SK-MEL-5 (cell line): ENCODE measurements at regions not wholly inside any gene's neighbourhood (a gene's known extent, or its start where the extent isn't known, plus 50 kb on each side); places are given as distances from the start of the nearest gene placed in this dataset.

Experiments used
- DNase-seq: peaks from one replicate; pipeline ENCODE4 v3.0.0-alpha.2; 2016; ENCODE audit warnings: low read depth, low spot score
- in situ Hi-C: cut with HindIII; loops from 2 replicates; pipeline ENCODE4 v1.10.0; 2016; ENCODE audit warnings: low sequenced_read_pairs, high pct_unique_total_duplicates, low pct_unique_long_range_greater_than_20kb

DNA sequence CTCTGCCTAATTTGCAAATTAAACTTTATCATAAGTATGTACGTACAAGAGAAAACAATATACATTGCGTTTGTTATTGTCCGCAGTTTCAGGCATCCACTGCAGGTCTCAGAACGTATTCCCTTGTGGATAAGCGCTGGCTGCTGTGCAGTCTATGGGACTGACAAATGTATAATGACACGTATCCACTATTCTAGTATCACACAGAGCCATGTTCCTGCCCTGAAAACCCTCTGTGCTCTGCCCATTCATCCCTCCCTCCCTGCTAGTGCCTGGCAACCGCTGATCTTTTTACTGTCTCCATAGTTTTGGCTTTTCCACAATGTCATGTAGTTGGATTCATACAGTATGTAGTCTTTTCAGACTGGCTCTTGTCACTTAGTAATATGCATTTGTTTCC lies 179.4 kb downstream of the MAF start:
- DNase-seq: no peak
- in situ Hi-C loops: no loop called here

DNA sequence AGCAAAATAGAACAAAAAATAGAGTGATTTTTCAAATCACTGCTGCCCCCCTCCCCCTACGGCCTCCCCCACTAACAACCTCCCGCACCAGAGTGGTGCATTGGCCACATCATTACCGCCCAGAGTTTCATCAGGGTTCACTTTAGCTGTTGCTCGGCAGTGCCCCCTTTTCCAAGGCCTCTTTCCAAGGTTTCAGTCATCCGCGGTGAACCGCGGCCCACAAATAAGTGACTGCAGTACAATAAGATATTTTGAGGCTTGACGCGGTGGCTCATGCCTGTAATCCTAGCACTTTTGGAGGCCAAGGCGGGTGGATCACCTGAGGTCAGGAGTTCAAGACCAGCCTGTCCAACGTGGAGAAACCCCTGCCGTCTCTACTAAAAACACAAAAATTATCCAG lies 180.0 kb downstream of the MAF start:
- DNase-seq: no peak
- in situ Hi-C loops: no loop called here

DNA sequence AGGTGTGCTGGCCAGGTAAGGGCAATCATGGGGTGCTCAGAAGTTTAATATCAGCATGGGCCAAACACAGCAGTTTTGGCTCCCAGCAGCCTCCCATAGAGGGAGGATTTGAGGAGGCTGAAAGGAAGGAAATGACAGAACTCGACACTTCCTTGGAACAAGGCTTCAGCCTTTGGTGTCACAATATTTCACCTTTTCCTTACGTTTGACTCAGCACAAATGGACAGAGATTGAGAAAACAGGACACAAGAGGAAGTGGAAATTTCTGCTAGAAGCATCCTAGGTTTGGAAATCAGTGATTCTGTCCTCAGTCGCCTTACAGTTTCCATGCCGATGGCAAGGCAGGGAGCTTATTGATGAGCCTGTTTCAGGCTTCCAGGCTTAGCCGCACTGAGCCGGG lies 181.4 kb downstream of the MAF start:
- no peak for DNase-seq
- in situ Hi-C loops: no loop called here

DNA sequence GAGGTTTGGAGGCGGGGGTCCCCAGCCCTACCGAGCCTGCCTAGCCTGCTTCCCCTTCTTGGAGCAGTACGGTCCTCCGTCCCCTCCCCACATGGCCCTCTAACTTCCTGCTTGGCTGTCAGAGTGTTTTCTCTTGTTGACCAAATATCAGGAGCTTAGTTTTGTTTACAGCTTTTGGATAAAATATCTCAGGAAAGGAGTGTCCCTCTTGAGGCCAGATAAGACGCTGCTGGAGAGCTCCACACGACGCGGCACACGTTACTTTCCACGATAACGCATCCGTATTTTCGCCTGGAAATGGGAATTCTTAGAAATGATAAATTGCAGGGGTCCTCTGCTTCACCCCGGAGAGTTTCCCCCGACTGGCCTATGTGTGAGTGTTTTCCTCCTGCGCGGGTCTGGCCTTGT lies 182.9 kb downstream of the MAF start:
- in situ Hi-C loops: no loop called here
- DNase-seq: no peak

DNA sequence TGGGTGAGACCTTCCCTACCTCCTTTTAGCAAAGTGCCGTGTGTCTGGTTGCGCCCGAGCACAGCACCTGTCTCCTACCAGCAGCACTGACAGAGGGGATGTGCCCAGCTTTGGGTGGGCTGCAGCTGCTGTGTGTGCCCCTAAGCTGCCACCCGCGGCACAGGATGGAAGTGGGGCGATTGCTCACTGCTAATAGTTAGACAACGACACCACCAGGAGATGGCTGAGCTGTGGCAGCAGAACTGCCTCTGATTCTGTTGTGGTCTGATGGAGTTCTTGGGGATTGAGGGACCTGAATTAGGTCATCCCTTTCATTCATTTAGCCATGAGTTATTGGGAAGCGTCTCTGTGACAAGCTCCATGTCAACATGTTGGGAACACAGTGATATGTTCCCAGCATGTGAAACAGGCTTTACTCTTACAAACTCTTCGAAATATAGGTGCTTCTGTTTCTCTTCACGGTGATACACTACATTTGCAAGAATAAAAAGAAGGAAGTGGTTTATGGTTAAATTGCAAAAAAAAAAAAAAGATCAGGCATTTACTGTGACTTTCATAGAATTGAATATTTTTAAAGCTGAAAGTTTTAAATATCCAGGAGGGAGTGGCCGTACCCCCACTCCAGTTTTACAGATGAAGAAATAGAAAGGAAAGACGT lies 184.4 kb downstream of the MAF start:
- in situ Hi-C loops: no loop called here
- DNase-seq: no peak

DNA sequence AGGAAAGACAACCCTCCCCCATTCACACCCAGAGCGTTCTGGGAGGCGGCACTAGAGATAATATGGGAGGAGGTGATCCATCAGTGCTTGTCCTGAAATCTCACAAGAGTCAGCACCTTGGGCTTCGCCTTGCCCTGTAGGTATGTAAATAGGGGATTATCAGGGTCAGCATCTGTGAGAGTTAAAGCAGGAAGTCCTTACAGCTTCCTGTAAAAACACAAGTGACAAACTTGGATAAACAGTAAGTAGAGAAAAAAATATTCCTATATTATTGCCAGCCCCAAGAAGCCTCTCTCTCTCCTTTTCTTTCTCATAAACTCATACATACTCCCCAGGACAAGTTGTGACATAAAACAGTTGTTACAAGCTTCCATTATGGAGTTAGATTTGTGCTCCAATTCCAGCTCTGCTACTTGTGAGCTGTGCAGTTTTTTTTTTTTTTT lies 187.7 kb downstream of the MAF start:
- DNase-seq: no peak
- in situ Hi-C loops: no loop called here

DNA sequence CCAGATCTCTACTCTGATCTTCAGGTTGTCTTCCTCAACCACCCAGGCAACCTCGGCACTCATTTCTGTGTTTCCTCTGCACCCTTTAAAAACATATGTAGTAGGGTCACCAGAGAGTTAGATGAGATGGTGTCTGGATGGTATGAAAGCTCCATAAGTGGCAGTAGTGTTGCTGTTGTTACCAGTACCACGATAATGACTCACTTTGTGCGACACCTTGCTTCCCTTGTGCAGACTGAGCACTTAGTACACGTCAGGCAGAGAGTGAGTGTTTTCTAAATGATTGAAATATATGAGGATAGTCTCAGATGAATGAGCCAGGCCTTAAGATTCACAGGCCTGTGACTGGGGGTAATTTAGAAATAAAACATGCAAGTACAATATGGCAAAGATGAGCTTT lies 188.7 kb downstream of the MAF start:
- no peak for DNase-seq
- in situ Hi-C loops: no loop called here

DNA sequence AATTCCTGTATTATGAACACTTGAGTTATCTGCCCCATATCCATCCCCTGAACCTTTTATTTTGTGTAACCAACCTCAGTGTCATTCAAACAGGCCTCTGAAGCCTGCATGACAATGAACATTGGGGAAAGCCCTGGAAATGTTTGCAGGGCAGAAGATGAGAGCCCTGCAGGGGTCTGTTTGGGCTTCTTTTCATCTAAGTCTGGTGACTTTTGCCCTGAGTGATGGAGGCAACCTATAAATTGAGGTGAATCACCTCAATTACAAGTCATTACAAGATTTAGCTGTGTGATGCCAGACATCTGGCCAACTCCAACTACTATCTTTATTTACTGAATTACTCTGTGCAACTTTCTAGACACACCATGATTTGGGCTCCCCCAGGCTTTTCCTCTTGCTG lies 189.2 kb downstream of the MAF start:
- in situ Hi-C loops: no loop called here
- DNase-seq: no peak

DNA sequence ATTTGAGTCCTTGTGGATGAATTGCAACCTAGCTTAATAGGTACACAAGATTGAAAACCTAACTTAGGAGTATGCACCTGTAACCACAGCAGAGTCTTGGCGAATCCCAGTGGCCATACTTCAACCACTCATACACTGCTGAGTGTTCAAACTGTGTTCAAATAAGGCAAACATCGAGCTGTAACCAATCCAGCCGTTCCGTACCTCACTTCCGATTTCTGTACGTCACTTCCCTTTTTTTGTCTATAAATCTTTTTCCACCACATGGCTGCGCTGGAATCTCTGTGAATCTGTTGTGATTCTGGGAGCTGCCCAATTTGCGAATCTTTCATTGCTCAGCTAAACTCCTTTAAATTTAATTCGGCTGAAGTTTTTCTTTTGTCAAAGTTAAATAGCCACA lies 190.6 kb downstream of the MAF start:
- in situ Hi-C loops: no loop called here
- DNase-seq: no peak

DNA sequence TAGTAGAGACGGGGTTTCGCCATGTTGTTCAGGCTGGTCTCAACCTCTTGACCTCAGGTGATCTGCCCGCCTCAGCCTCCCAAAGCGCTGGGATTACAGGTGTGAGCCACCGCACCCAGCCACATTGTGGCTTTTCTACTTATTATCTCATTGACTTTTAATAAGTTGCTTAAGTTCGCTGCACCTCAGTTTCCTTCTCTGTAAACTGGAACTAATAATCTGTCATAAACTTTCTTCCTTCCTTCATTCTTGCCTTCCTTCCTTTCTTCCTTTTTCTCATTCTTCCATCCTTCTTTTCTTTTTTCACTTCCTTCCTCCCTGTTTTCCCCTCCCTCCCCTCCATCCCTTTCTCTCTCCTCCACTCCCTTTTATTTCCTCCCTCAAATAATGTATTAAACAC lies 192.2 kb downstream of the MAF start:
- no peak for DNase-seq
- in situ Hi-C loops: no loop called here

DNA sequence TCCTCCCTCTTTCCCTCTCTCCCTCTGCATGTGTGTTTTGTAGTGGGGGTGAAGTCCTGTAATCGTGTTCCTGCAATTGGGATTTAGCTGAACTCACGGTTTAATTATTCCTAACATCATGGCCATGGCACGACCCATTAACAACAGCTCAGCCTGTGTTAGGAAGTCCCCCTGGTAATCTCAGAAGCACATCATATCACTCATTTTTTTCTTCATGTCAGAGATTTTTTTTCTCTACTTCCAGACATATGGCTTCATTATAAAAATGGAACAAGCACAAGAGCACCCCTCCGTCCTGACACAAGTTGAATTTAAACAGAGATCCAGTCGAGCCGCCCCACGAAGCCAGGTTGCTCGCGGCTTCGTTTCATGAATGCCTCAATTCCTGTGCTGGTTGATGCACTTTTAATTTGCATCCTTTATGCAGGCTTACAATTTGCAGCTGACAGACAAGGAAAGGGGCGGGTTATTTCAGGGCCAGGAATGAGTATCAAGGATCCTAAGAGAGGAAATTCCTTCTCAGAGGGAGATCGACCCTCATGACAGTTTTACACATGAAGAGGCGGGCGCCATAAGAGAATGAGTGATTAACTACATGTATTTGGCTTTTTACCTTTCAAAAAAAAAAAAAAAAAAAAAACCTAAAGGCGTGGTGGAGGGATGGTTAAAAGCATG lies 192.9 kb downstream of the MAF start:
- DNase-seq: no peak
- in situ Hi-C loops: no loop called here

DNA sequence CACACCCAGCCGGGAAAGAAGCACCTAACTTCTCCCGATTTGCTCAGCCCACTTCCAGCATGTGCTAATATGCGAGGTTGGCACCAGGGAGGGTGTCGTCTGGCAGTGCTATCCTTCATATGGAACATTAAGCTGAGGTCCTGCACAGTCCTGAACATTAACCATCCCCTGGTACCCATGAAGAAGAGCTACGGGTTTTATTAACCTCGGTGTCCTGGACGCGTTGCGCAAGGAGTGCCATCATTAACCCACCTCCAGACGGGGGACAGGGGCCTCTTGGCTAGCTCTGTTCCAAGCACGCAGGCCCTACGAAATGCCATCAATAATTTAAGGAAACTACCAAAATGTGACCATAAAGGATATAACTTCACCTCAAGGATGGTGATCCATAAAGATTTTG lies 193.5 kb downstream of the MAF start:
- DNase-seq: no peak
- in situ Hi-C loops: no loop called here

DNA sequence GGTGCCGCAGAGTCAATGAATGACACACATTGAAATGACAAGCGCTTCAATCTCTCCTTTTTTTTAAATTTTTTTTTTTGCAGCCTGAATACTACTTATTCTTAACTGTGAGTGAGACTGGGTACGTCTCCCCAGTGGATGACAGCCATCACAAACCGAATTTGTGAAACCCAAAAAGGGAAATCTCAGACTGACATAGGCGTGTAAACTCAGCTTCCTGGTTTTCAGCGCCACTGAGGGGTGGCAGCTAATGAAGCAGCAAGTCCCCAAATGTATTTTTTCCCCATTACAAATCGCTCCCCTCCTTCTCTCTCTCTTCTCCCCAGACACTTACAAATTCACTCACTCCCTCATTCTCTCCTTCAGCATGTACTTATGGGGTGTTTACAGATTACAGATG lies 196.0 kb downstream of the MAF start:
- in situ Hi-C loops: no loop called here
- no peak for DNase-seq

DNA sequence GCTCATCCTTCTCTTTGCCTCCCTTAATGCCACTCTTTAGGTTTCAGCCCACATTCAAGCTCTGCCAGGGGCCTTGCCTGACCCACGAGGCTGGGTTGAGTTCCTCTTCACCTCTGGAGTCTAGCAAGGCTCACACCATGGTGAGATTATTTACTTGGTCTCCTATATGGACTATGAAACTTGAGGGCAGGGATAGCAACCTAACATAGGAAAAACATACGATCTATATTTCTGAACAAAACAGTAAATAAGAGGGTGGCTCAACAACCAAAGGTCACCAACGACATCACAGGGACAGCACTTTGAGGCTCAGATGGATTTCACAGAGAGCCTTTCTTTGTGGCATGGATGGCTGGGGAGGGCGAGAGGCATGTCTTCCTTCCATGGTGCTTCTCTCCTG lies 197.0 kb downstream of the MAF start:
- in situ Hi-C loops: no loop called here
- DNase-seq: no peak

DNA sequence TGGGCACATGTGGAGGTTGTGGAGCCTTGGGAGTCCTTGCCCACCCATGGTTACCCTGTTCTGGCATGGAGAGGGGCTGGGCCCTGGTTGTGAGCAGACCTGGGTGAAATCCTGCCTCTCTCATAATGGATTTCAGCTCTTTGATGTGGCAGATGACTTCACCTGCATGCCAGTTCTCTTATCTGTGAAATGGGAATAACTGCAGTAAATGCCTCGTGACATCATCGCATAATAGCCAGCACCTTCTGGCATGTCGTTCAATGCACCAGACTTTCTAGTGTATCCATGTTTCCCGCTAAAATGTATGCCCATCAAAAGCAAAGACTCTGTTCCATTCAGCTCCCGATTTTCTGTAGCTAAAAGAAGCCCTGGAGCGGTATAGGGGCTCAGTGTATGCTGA lies 197.6 kb downstream of the MAF start:
- DNase-seq: no peak
- in situ Hi-C loops: no loop called here

DNA sequence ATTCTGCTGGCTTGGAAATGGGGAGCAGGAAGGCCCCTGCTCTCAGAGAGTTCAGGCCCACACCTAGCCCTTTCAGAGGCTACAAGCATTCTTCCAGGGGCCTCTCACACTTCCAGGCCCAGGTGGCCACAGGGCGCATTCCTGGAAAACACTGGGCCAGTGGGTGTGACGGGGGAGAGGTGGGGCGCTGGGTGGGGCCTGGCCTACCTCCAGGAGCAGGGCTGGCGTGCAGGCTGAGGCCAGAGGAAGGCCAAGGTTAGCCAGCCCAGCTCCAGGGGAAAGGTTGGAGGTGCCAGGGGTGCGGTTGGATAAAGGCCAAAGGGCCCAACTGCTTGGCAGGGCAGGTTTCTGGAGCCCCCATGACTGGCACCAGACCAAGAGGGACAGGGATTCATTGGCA lies 198.2 kb downstream of the MAF start:
- DNase-seq: no peak
- in situ Hi-C loops: no loop called here

DNA sequence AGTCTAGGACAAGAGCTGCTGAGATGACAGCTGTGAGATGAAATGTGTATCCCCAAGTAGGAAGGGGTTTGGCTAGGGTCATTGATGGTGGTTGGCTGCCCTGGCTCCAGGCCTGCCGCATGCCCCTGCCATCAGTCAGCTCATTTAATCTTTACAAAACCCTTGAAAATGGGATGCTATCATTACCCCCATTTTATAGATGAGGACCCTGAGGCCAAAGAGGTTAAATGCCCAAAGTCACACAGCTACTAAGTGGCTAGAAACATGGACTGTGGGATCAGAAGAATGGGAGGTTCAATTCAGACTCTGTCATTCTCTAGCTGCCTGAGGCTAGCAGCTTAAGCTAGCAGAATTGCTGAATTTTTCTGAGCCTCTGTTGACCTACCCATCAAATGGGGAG lies 198.8 kb downstream of the MAF start:
- no peak for DNase-seq
- in situ Hi-C loops: no loop called here

DNA sequence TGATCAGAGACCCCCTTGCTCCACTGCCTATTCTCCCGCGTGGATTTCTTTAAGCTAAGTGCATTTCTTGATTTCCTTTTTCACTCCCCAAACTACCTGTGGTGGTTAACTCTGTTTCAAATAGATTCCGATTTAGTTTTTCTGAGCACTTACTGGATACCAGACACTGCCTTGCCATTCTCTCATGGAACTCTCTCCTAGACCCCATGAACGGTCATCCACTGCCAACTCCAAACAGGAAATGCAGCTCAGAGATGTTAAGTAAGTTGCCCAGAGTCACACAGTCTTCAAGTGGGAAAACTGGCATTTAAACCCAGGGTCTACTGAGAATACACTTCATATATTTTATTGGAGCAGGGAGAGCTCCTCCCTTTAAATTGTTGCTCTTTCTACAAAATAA lies 199.4 kb downstream of the MAF start:
- in situ Hi-C loops: no loop called here
- DNase-seq: no peak

DNA sequence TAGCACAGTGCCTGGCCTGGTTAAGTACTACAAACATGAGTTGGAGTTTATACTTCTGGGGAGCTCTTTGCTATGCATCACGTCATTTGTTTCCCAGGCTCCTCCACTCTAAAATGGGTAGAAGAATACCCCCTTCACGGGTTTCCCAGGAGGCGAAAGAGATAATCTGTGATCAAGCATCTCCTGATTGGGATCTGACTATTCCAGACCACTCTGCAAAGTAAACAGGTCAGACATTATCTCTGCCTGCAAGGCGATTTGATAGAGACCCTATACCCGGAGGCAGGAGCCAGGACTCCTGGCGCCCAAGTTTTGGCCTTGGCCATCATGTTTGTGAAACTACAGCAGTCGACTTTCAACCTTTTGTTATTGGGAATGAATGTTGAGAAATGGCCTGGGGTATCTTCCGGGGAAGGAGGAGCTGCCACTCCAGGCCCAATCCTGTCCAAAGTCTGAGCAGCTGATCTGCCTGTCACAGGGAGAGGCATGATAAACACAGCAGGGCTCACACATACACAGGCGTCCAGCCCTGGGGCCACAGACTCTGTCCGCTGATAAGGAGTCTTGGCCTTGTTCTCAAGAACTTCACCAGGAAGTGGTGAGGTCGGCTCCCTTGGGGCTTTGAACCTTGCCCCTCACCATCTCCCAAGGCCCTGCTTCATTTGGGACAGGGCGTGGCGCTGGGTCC lies 199.9 kb downstream of the MAF start:
- in situ Hi-C loops: no loop called here
- DNase-seq: no peak
